Liver (tissue), 7 donors: ENCODE measurements at regions not wholly inside any gene's neighbourhood (a gene's known extent, or its start where the extent isn't known, plus 50 kb on each side); places are given as distances from the start of the nearest gene placed in this dataset.

ENCODE experiments used
- DNase-seq: peaks from one replicate; pipeline ENCODE4 v3.0.0-alpha.2; 2017; ENCODE audit warnings: low spot score
- H3K27ac ChIP-seq, 2 donors: one replicate each; pipeline ENCODE4 v1.7.0; 2013; ENCODE audit warnings: inconsistent platforms in 2 of 2, low read length in 2 of 2, control low read depth in 1 of 2, low read depth in 1 of 2, mild to moderate bottlenecking in 1 of 2
- H3K27me3 ChIP-seq, 4 donors: one replicate each; pipeline versions ENCODE4 v1.6.1 to v1.7.0; 2013; ENCODE audit warnings: low read length in 3 of 4, inconsistent platforms in 1 of 4, mild to moderate bottlenecking in 1 of 4, moderate library complexity in 1 of 4; ENCODE audit not compliant: control insufficient read depth in 4 of 4, insufficient read depth in 4 of 4
- H3K36me3 ChIP-seq, 4 donors: one replicate each; pipeline versions ENCODE4 v1.6.1 to v1.7.0; 2013; ENCODE audit warnings: low read length in 3 of 4, mild to moderate bottlenecking in 3 of 4, low read depth in 1 of 4, moderate library complexity in 1 of 4; ENCODE audit not compliant: control insufficient read depth in 4 of 4, insufficient read depth in 3 of 4
- H3K4me1 ChIP-seq, 4 donors: one replicate each; pipeline versions ENCODE4 v1.6.1 to v1.7.0; 2013; ENCODE audit warnings: low read length in 3 of 4, mild to moderate bottlenecking in 3 of 4, moderate library complexity in 1 of 4; ENCODE audit not compliant: control insufficient read depth in 4 of 4, insufficient read depth in 4 of 4
- H3K4me3 ChIP-seq, 3 donors: one replicate each; pipeline versions ENCODE4 v1.6.1 to v1.7.0; 2013; ENCODE audit warnings: low read length in 3 of 3, control low read depth in 1 of 3, low read depth in 1 of 3, mild to moderate bottlenecking in 1 of 3
- H3K9ac ChIP-seq, 2 donors: one replicate each; pipeline ENCODE4 v1.7.0; 2013; ENCODE audit warnings: low read length in 2 of 2, mild to moderate bottlenecking in 2 of 2, moderate library complexity in 2 of 2, control low read depth in 1 of 2, low read depth in 1 of 2
- H3K9me3 ChIP-seq, 4 donors: one replicate each; pipeline versions ENCODE4 v1.6.1 to v1.7.0; 2013; ENCODE audit warnings: low read length in 3 of 4; ENCODE audit not compliant: control insufficient read depth in 4 of 4
- ATF3 ChIP-seq: IDR thresholded peaks from 2 replicates; pipeline ENCODE4 v1.6.1; 2016; ENCODE audit warnings: antibody characterized with exemption
- EGR1 ChIP-seq, 2 donors: IDR thresholded peaks; 2 replicates each; pipeline ENCODE4 v1.6.1; 2016 to 2018; ENCODE audit warnings: antibody characterized with exemption in 2 of 2, low read depth in 2 of 2
- FOXA1 ChIP-seq: IDR thresholded peaks from 2 replicates; pipeline ENCODE4 v1.6.1; 2016; ENCODE audit warnings: antibody characterized with exemption
- FOXA2 ChIP-seq: IDR thresholded peaks from 2 replicates; pipeline ENCODE4 v1.6.1; 2016; ENCODE audit warnings: antibody characterized with exemption
- GABPA ChIP-seq, 2 donors: IDR thresholded peaks in 1 of 2; conservative IDR thresholded peaks in 1 of 2; 2 replicates each; pipeline ENCODE4 v1.6.1; 2016; ENCODE audit warnings: antibody characterized with exemption in 2 of 2, mild to moderate bottlenecking in 1 of 2, moderate library complexity in 1 of 2
- HNF4A ChIP-seq, 2 donors: conservative IDR thresholded peaks; 2 replicates each; pipeline ENCODE4 v1.6.1; 2016; ENCODE audit warnings: antibody characterized with exemption in 2 of 2, mild to moderate bottlenecking in 2 of 2
- JUND ChIP-seq, 2 donors: IDR thresholded peaks; 2 replicates each; pipeline ENCODE4 v1.6.1; 2016; ENCODE audit warnings: antibody characterized with exemption in 2 of 2
- MAX ChIP-seq: IDR thresholded peaks from 2 replicates; pipeline ENCODE4 v1.6.1; 2016; ENCODE audit warnings: antibody characterized with exemption
- NR2F2 ChIP-seq: IDR thresholded peaks from 2 replicates; pipeline ENCODE4 v1.6.1; 2016; ENCODE audit warnings: antibody characterized with exemption
- RAD21 ChIP-seq, 2 donors: IDR thresholded peaks; 2 replicates each; pipeline ENCODE4 v1.6.1; 2016; ENCODE audit warnings: antibody characterized with exemption in 2 of 2, mild to moderate bottlenecking in 2 of 2
- RXRA ChIP-seq, 2 donors: IDR thresholded peaks; 2 replicates each; pipeline ENCODE4 v1.6.1; 2017 to 2018; ENCODE audit warnings: antibody characterized with exemption in 2 of 2, mild to moderate bottlenecking in 1 of 2
- SP1 ChIP-seq: IDR thresholded peaks from 2 replicates; pipeline ENCODE4 v1.6.1; 2018; ENCODE audit warnings: antibody characterized with exemption, mild to moderate bottlenecking
- TAF1 ChIP-seq: conservative IDR thresholded peaks from 2 replicates; pipeline ENCODE4 v1.6.1; 2016; ENCODE audit warnings: antibody characterized with exemption, mild to moderate bottlenecking
- YY1 ChIP-seq: IDR thresholded peaks from 2 replicates; pipeline ENCODE4 v1.6.1; 2016; ENCODE audit warnings: antibody characterized with exemption, mild to moderate bottlenecking
- WGBS: extraction: QIAGEN DNeasy Blood & Tissue Kit; methylation state at CpG from one replicate; pipeline ENCODE4 v1.1.7; 2013; 5-methylcytosine and 5-hydroxymethylcytosine counted together
- TF ChIP-seq, protein P1 (sequence below): IDR thresholded peaks from 2 replicates; pipeline ENCODE4 v1.6.1; 2016; ENCODE audit warnings: antibody characterized with exemption
- donor health status: healthy.
- donor health status: healthy.
- donor health status: healthy.
- donor health status: healthy.

GRCh38 chr14:101019541-101019940 lies 116.0 kb upstream of the RTL1 start:
- DNase-seq = peak; percentile 33

DNA sequence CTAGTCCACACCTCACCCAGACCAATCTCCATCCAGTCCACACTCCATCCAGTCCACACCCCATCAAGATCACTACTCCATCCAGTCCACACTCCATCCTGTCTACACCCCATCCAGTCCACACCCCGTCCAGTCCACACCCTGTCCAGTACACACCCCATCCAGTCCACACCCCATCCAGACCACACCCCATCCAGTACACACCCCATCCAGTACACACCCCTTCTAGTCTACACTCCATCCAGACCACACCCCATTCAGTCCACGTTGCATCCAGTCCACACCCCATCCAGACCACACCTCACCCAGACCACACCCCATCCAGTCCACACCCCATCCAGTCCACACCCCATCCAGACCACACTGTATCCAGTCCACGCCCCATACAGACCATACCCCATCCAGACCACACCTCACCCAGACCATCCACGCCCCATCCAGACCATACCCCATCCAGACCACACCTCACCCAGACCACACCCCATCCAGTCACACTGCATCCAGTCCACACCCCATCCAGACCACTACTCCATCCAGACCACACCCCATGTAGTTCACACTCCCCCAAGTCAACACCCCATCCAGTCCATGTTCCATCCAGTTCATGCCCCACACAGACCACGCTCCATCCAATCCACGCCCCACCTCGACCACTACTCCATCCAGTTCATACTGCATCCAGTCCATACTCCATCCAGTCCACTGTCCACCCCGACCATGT lies 116.6 kb upstream of the RTL1 start:
- H3K36me3 ChIP-seq = no peaks in the 10 kb centered on the region
- no peak overlapping the region for H3K27ac ChIP-seq
- no peak overlapping the region for H3K9ac ChIP-seq
- H3K27me3 ChIP-seq = peaks cover 0 to 2% (median 0%) of the 10 kb centered on the region in 4 donors
- TF ChIP-seq JUND (IDR thresholded peaks at IDR 0.05) = no peak
- TF ChIP-seq EGR1 (IDR thresholded peaks at IDR 0.05; ENCODE audit: low read depth in 2 of 2) = no peak
- TF ChIP-seq GABPA (IDR thresholded peaks at IDR 0.05 in 1 of 2, conservative IDR thresholded peaks at IDR 0.05 in 1 of 2) = no peak
- no peaks in the 10 kb centered on the region for H3K9me3 ChIP-seq
- H3K4me1 ChIP-seq = no peaks in the 10 kb centered on the region
- DNase-seq = peak; percentile 31
- H3K4me3 ChIP-seq = no peak overlapping the region
- 86% methylated on average over 8 of the region's 8 CpGs for WGBS

More at GRCh38 chr14:101019541-101019940, 116.0 kb upstream of the RTL1 start:
- Histone ChIP-seq H3K9ac (no peak overlapping the region), H3K36me3 (no peaks in the 10 kb centered on the region), H3K27me3 (peaks cover 0 to 2% (median 0%) of the 10 kb centered on the region in 4 donors), H3K4me3 (no peak overlapping the region), H3K4me1 (no peaks in the 10 kb centered on the region), H3K9me3 (no peaks in the 10 kb centered on the region), H3K27ac (no peak overlapping the region)
- TF ChIP-seq RXRA (IDR thresholded peaks at IDR 0.05) = no peak
- 96% methylated on average over 2 of the region's 2 CpGs for WGBS

- no peak overlapping the region for H3K9ac ChIP-seq
- H3K4me3 ChIP-seq = no peak overlapping the region
- H3K9me3 ChIP-seq = no peaks in the 10 kb centered on the region
- WGBS = 85% methylated on average over 7 of the region's 7 CpGs
- no peaks in the 10 kb centered on the region for H3K4me1 ChIP-seq
- H3K36me3 ChIP-seq = no peaks in the 10 kb centered on the region
- H3K27ac ChIP-seq = no peak overlapping the region
- peak; percentile 16 for DNase-seq
- peaks cover 0 to 2% (median 0%) of the 10 kb centered on the region in 4 donors for H3K27me3 ChIP-seq
- TF ChIP-seq NR2F2 = no peak
- TF ChIP-seq ATF3 = no peak
- TF ChIP-seq, protein P1, sequence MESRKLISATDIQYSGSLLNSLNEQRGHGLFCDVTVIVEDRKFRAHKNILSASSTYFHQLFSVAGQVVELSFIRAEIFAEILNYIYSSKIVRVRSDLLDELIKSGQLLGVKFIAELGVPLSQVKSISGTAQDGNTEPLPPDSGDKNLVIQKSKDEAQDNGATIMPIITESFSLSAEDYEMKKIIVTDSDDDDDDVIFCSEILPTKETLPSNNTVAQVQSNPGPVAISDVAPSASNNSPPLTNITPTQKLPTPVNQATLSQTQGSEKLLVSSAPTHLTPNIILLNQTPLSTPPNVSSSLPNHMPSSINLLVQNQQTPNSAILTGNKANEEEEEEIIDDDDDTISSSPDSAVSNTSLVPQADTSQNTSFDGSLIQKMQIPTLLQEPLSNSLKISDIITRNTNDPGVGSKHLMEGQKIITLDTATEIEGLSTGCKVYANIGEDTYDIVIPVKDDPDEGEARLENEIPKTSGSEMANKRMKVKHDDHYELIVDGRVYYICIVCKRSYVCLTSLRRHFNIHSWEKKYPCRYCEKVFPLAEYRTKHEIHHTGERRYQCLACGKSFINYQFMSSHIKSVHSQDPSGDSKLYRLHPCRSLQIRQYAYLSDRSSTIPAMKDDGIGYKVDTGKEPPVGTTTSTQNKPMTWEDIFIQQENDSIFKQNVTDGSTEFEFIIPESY = no peak
- TF ChIP-seq FOXA2 = no peak
- no peak for TF ChIP-seq RAD21 (IDR thresholded peaks at IDR 0.05)
- no peak for TF ChIP-seq SP1
- no peak for TF ChIP-seq RXRA (IDR thresholded peaks at IDR 0.05)
- no peak for TF ChIP-seq TAF1
- TF ChIP-seq GABPA (IDR thresholded peaks at IDR 0.05 in 1 of 2, conservative IDR thresholded peaks at IDR 0.05 in 1 of 2) = no peak
- TF ChIP-seq YY1 = no peak
- TF ChIP-seq HNF4A (conservative IDR thresholded peaks at IDR 0.05) = no peak
- TF ChIP-seq JUND (IDR thresholded peaks at IDR 0.05) = no peak
- TF ChIP-seq FOXA1 = no peak
- no peak for TF ChIP-seq EGR1 (IDR thresholded peaks at IDR 0.05; ENCODE audit: low read depth in 2 of 2)
- TF ChIP-seq MAX = no peak
Observed at GRCh38 chr14:101020834-101021370, 117.4 kb upstream of the RTL1 start.
